ENCODE measurements at regions not wholly inside any gene's neighbourhood (a gene's known extent, or its start where the extent isn't known, plus 50 kb on each side); places are given as distances from the start of the nearest gene placed in this dataset.

DNA sequence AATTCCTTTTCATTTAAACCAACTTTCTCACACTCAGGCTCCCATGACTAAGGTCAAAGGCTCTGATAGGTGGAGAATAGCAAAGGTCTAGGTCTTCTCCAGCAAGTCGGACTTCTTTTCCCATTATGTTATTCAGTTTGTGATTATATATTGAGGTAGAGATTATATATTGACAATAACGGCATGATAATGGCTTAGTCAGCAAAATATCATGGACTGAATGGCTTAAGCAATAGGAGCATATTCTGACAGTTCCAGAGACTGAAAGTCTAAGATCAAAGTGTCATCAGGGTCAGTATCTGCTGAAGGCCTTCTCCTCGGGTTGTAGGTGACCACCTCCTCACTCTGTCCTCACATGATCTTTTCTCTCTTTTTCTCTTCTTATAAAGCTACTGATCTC is 1251.4 kb downstream of the ROBO1 start:
- DNase-seq (ENCODE audit: low read depth), result no peak

DNA sequence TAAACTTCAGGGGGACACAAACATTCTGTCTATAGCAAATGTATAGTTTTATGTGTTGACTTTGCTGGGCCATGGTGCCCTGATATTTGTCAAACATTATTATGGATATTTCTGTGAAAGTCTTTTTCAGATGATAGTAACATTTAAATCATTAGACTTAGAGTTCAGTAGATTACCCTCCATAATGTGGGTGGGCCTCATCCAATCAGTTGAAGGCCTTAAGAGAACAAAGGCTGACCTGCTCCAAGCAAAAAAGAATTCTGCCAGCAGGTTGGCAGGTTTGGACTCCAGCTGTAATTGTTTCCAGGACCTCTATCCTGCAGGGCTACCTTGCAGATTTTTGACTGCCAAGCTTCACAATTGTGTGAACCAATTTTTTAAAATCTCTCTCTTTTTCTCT is 1250.9 kb downstream of the ROBO1 start:
- no peak for DNase-seq (ENCODE audit: low read depth)

DNA sequence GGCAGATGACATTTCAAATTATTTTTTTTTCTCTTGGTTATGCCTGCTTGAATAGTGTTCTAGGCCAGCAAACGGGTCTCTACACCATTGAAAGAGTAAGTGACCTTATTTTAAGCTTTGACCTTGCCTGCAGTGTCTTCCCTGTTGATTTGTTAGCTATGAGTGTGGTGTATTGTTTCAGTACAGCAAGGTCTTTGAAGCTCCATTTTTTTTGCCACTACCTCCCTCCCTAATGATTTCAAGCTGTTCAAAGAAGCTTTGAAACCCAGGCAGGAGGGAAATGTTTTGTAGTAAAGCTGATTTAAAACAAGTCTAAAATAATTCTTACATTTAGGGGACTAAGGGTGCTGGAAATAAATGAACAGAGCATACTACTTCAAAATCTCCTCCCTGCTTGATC is 1249.8 kb downstream of the ROBO1 start:
- DNase-seq (ENCODE audit: low read depth), result no peak

DNA sequence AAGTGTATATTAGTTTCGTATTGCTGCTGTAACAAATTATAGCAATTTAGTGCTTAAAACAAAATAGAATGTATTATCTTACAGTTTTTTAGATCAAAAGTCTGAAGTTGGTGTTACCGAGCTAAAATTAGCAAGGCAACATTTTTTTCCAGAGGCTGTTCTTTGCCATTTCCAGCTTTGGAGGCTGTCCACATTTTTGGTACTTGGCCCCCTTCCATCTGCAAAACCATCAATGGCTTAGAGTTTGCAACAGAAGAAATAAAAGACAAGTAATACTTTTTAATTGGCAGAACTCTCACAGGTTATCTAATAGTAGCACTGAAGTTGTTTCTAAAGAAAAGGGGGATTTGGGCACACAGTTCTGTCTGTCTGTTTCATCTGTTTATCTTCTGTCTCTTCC is 1248.5 kb downstream of the ROBO1 start:
- DNase-seq (ENCODE audit: low read depth), result no peak

DNA sequence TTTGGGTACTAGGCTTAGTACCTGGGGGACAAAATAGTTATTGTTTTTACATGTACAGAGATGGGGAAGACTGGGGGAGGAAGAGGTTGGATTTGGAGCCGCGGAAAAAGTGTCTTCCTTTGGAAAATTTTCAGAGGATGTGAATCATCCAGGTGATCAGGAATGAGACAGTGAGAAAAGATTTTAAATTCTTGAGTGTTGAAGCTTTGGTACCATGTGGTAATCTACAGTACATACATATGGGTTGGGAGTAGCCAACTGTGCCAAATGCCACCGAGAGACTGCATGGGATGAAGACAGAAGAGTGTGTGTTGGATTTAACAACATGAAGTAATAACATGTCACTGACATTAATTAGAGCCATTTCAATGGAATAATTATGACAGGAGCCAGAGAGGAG is 1238.2 kb downstream of the ROBO1 start:
- DNase-seq (ENCODE audit: low read depth), result no peak

DNA sequence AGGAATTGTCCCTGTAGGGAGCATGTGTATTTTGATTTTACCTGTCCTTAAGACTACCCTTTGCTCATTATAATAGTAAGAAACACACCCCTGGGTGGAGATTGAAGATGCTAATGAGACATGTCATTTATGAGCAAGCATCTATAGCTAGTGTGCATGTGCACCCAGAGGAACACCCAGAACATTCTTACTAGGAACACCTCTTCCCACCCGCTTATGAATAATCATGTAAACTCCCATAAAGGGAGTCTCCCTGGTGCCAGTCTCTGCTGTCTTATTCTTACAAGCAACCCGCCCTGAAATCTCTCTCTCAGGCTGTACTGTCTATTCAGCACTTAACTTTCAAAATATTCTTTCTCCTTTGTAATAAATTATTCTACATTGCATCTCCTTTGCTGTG is 1227.3 kb downstream of the ROBO1 start:
- no peak for DNase-seq (ENCODE audit: low read depth)

DNA sequence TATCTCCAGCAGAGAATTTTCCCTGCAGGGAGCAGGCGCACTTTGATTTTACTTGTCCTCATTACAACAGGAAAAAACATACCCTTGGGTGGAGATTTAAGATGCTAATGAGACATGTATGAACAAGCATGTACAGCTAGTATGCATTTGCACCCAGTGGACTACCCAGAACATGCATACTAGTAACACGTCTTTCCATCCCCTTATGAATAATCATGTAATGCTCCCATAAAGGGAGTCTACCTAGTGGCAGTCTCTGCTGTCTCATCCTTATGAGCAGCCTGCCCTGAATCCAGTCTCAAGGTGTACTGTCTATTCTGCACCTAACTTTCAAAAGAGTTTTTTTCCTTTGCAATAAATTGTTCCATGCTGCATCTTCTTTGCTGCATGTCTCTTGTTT is 1222.0 kb downstream of the ROBO1 start:
- DNase-seq (ENCODE audit: low read depth), result no peak
